ENCODE measurements at regions not wholly inside any gene's neighbourhood (a gene's known extent, or its start where the extent isn't known, plus 50 kb on each side); places are given as distances from the start of the nearest gene placed in this dataset.
"Not testable (repeated sequence)": the region's sequence is repeated elsewhere in the genome, so short reads cannot be mapped to it uniquely, and the experiment has no call there.

GRCh38 chr22:27610164-27610563 lies 191.4 kb downstream of the MN1 start:
- not testable (repeated sequence) for H3K4me1 Mint-ChIP-seq; H3K9me3 Mint-ChIP-seq; H3K27ac Mint-ChIP-seq; H3K36me3 Mint-ChIP-seq (ENCODE audit: low read depth); ATAC-seq (replicated peaks); H3K4me3 Mint-ChIP-seq
- H3K27me3 Mint-ChIP-seq, result peaks cover 26% of the 10 kb centered on the region

- peaks cover 29% of the 10 kb centered on the region for H3K27me3 Mint-ChIP-seq
- no peak overlapping the region for H3K4me3 Mint-ChIP-seq
These were observed 190.4 kb downstream of the MN1 start for GRCh38 chr22:27610863-27611786.

GRCh38 chr22:27612115-27612514 lies 189.4 kb downstream of the MN1 start:
- Mint-ChIP-seq H3K4me1 (no peaks in the 10 kb centered on the region), H3K27ac (no peak overlapping the region), H3K36me3 (ENCODE audit: low read depth) (no peaks in the 10 kb centered on the region), H3K27me3 (peaks cover 29% of the 10 kb centered on the region), H3K4me3 (no peak overlapping the region), H3K9me3 (no peaks in the 10 kb centered on the region)
- ATAC-seq (replicated peaks), result no peak

More at GRCh38 chr22:27610863-27611786, 190.4 kb downstream of the MN1 start:
- Mint-ChIP-seq H3K27ac (no peak overlapping the region), H3K36me3 (ENCODE audit: low read depth) (no peaks in the 10 kb centered on the region), H3K4me1 (no peaks in the 10 kb centered on the region), H3K9me3 (no peaks in the 10 kb centered on the region)
- no peak for ATAC-seq (replicated peaks)

- peaks cover 29% of the 10 kb centered on the region for H3K27me3 Mint-ChIP-seq
- no peak for ATAC-seq (replicated peaks)
- no peaks in the 10 kb centered on the region for H3K9me3 Mint-ChIP-seq
- H3K4me3 Mint-ChIP-seq, result no peak overlapping the region
- no peak overlapping the region for H3K27ac Mint-ChIP-seq
- no peaks in the 10 kb centered on the region for H3K4me1 Mint-ChIP-seq
- H3K36me3 Mint-ChIP-seq (ENCODE audit: low read depth), result no peaks in the 10 kb centered on the region
These were observed 188.2 kb downstream of the MN1 start for GRCh38 chr22:27613099-27614005.

- no peaks in the 10 kb centered on the region for H3K9me3 Mint-ChIP-seq
- H3K27ac Mint-ChIP-seq, result no peak overlapping the region
- no peak for ATAC-seq (replicated peaks)
- H3K4me3 Mint-ChIP-seq, result no peak overlapping the region
- peaks cover 29% of the 10 kb centered on the region for H3K27me3 Mint-ChIP-seq
- no peaks in the 10 kb centered on the region for H3K4me1 Mint-ChIP-seq
- no peaks in the 10 kb centered on the region for H3K36me3 Mint-ChIP-seq (ENCODE audit: low read depth)
These were observed 187.4 kb downstream of the MN1 start for GRCh38 chr22:27614006-27614649.

GRCh38 chr22:27614650-27615007 lies 186.9 kb downstream of the MN1 start:
- H3K36me3 Mint-ChIP-seq (ENCODE audit: low read depth), result no peaks in the 10 kb centered on the region
- ATAC-seq (replicated peaks), result no peak

GRCh38 chr22:27615408-27615807 lies 186.1 kb downstream of the MN1 start:
- no peak for ATAC-seq (replicated peaks)
- H3K27me3 Mint-ChIP-seq, result peaks cover 29% of the 10 kb centered on the region
- H3K9me3 Mint-ChIP-seq, result no peaks in the 10 kb centered on the region
- H3K27ac Mint-ChIP-seq, result no peak overlapping the region
- no peaks in the 10 kb centered on the region for H3K4me1 Mint-ChIP-seq
- H3K4me3 Mint-ChIP-seq, result no peak overlapping the region
- H3K36me3 Mint-ChIP-seq (ENCODE audit: low read depth), result no peaks in the 10 kb centered on the region

More at GRCh38 chr22:27614650-27615007, 186.9 kb downstream of the MN1 start:
- Mint-ChIP-seq H3K4me1 (no peaks in the 10 kb centered on the region), H3K4me3 (no peak overlapping the region), H3K27ac (no peak overlapping the region), H3K9me3 (no peaks in the 10 kb centered on the region), H3K27me3 (peaks cover 29% of the 10 kb centered on the region)

- no peaks in the 10 kb centered on the region for H3K9me3 Mint-ChIP-seq
- no peak overlapping the region for H3K4me3 Mint-ChIP-seq
- no peaks in the 10 kb centered on the region for H3K36me3 Mint-ChIP-seq (ENCODE audit: low read depth)
- no peak overlapping the region for H3K27ac Mint-ChIP-seq
- no peak for ATAC-seq (replicated peaks)
- no peaks in the 10 kb centered on the region for H3K4me1 Mint-ChIP-seq
- peaks cover 25% of the 10 kb centered on the region for H3K27me3 Mint-ChIP-seq
These were observed 185.5 kb downstream of the MN1 start for GRCh38 chr22:27616033-27616432.

GRCh38 chr22:27617214-27617881 lies 184.2 kb downstream of the MN1 start:
- H3K4me3 Mint-ChIP-seq, result no peak overlapping the region
- no peaks in the 10 kb centered on the region for H3K36me3 Mint-ChIP-seq (ENCODE audit: low read depth)
- peaks cover 25% of the 10 kb centered on the region for H3K27me3 Mint-ChIP-seq
- no peaks in the 10 kb centered on the region for H3K9me3 Mint-ChIP-seq
- no peaks in the 10 kb centered on the region for H3K4me1 Mint-ChIP-seq
- no peak for ATAC-seq (replicated peaks)
- no peak overlapping the region for H3K27ac Mint-ChIP-seq

GRCh38 chr22:27620367-27621154 lies 181.0 kb downstream of the MN1 start:
- H3K27ac Mint-ChIP-seq, result no peak overlapping the region
- no peaks in the 10 kb centered on the region for H3K36me3 Mint-ChIP-seq (ENCODE audit: low read depth)
- H3K9me3 Mint-ChIP-seq, result no peaks in the 10 kb centered on the region
- H3K4me1 Mint-ChIP-seq, result no peaks in the 10 kb centered on the region
- no peak overlapping the region for H3K4me3 Mint-ChIP-seq
- no peak for ATAC-seq (replicated peaks)
- H3K27me3 Mint-ChIP-seq, result no peaks in the 10 kb centered on the region

GRCh38 chr22:27621486-27622070 lies 180.0 kb downstream of the MN1 start:
- H3K4me1 Mint-ChIP-seq, result no peaks in the 10 kb centered on the region
- H3K27me3 Mint-ChIP-seq, result no peaks in the 10 kb centered on the region
- no peak overlapping the region for H3K27ac Mint-ChIP-seq
- no peak for ATAC-seq (replicated peaks)
- H3K36me3 Mint-ChIP-seq (ENCODE audit: low read depth), result no peaks in the 10 kb centered on the region
- H3K4me3 Mint-ChIP-seq, result no peak overlapping the region
- no peaks in the 10 kb centered on the region for H3K9me3 Mint-ChIP-seq

- H3K27ac Mint-ChIP-seq, result no peak overlapping the region
- no peak overlapping the region for H3K4me3 Mint-ChIP-seq
- H3K4me1 Mint-ChIP-seq, result no peaks in the 10 kb centered on the region
- no peak for ATAC-seq (replicated peaks)
- no peaks in the 10 kb centered on the region for H3K36me3 Mint-ChIP-seq (ENCODE audit: low read depth)
- no peaks in the 10 kb centered on the region for H3K9me3 Mint-ChIP-seq
- no peaks in the 10 kb centered on the region for H3K27me3 Mint-ChIP-seq
These were observed 177.5 kb downstream of the MN1 start for GRCh38 chr22:27624042-27624441.

- H3K27me3 Mint-ChIP-seq, result no peaks in the 10 kb centered on the region
- no peak overlapping the region for H3K4me3 Mint-ChIP-seq
- no peak for ATAC-seq (replicated peaks)
- H3K4me1 Mint-ChIP-seq, result no peaks in the 10 kb centered on the region
- no peaks in the 10 kb centered on the region for H3K9me3 Mint-ChIP-seq
- H3K27ac Mint-ChIP-seq, result no peak overlapping the region
- no peaks in the 10 kb centered on the region for H3K36me3 Mint-ChIP-seq (ENCODE audit: low read depth)
These were observed 176.9 kb downstream of the MN1 start for GRCh38 chr22:27624705-27625104.
